WTC11 (cell line): ENCODE measurements at regions not wholly inside any gene's neighbourhood (a gene's known extent, or its start where the extent isn't known, plus 50 kb on each side); places are given as distances from the start of the nearest gene placed in this dataset.

Source experiments
- MAX ChIP-seq: sonication (generic); formaldehyde crosslinking; IDR thresholded peaks from 2 replicates; pipeline ENCODE4 v1.8.0; 2022; ENCODE audit warnings: mild to moderate bottlenecking, missing genetic modification reagents
- NR2C2 ChIP-seq: sonication (generic); formaldehyde crosslinking; IDR thresholded peaks from 2 replicates; pipeline ENCODE4 v1.8.0; 2022; ENCODE audit warnings: mild to moderate bottlenecking, missing genetic modification reagents
- SP1 ChIP-seq: sonication (generic); formaldehyde crosslinking; conservative IDR thresholded peaks from 2 replicates; pipeline ENCODE4 v1.8.1; 2022; ENCODE audit warnings: missing genetic modification reagents
- USF2 ChIP-seq: sonication (generic); formaldehyde crosslinking; IDR thresholded peaks from 2 replicates; pipeline ENCODE4 v1.8.1; 2023; ENCODE audit warnings: mild to moderate bottlenecking, missing genetic modification reagents, moderate library complexity
- ZNF121 ChIP-seq: sonication (generic); formaldehyde crosslinking; IDR thresholded peaks from 2 replicates; pipeline ENCODE4 v1.8.0; 2023; ENCODE audit warnings: missing genetic modification reagents
- TF ChIP-seq, protein P1 (sequence below): fragments of 200-600 bp; IDR thresholded peaks from 2 replicates; pipeline ENCODE4 v1.8.0; 2022; ENCODE audit warnings: antibody characterized with exemption

DNA sequence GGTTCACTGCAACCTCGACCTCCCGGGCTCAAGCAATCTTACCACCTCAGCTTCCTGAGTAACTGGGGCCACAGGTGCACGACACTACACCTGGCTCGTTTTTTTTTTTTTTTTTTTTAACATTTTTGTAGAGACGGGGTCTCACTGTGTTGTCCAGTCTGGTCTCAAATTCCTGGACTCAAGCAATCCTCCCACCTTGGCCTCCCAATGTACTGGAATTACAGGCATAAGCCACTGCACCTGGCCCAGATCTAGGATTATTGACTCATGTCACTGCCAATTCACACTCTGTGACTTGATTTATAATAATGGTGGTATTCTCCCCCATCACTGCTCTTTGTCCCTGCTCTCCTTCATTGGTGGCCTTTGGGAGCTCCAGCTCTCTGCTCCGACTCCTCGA lies 145.1 kb downstream of the PTPRU start:
- TF ChIP-seq, protein P1, sequence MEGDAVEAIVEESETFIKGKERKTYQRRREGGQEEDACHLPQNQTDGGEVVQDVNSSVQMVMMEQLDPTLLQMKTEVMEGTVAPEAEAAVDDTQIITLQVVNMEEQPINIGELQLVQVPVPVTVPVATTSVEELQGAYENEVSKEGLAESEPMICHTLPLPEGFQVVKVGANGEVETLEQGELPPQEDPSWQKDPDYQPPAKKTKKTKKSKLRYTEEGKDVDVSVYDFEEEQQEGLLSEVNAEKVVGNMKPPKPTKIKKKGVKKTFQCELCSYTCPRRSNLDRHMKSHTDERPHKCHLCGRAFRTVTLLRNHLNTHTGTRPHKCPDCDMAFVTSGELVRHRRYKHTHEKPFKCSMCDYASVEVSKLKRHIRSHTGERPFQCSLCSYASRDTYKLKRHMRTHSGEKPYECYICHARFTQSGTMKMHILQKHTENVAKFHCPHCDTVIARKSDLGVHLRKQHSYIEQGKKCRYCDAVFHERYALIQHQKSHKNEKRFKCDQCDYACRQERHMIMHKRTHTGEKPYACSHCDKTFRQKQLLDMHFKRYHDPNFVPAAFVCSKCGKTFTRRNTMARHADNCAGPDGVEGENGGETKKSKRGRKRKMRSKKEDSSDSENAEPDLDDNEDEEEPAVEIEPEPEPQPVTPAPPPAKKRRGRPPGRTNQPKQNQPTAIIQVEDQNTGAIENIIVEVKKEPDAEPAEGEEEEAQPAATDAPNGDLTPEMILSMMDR, result no peak
- TF ChIP-seq NR2C2 (CRISPR knock-in tag), result no peak
- no peak for TF ChIP-seq MAX (CRISPR knock-in tag)
- no peak for TF ChIP-seq USF2
- peak; percentile 34; the same call in 1 of the 2 replicates for TF ChIP-seq ZNF121
- no peak for TF ChIP-seq SP1 (CRISPR knock-in tag)
